Left ventricle myocardium inferior (tissue), 1 donor: ENCODE measurements at regions not wholly inside any gene's neighbourhood (a gene's known extent, or its start where the extent isn't known, plus 50 kb on each side); places are given as distances from the start of the nearest gene placed in this dataset.
"Not testable (repeated sequence)": the region's sequence is repeated elsewhere in the genome, so short reads cannot be mapped to it uniquely, and the experiment has no call there.

Experiments used
- DNase-seq: peaks from one replicate; pipeline ENCODE4 v3.0.0-alpha.2; 2020
- H3K27ac ChIP-seq: fragments of 200-600 bp; replicated peaks from 2 replicates; pipeline ENCODE4 v1.8.0; 2021
- H3K27me3 ChIP-seq: fragments of 200-600 bp; 2 replicates; pipeline ENCODE4 v1.8.0; 2021; ENCODE audit warnings: low read depth
- H3K36me3 ChIP-seq: fragments of 200-600 bp; 2 replicates; pipeline ENCODE4 v1.8.0; 2021
- H3K4me1 ChIP-seq: fragments of 200-600 bp; 2 replicates; pipeline ENCODE4 v1.8.0; 2021
- H3K4me3 ChIP-seq: fragments of 200-600 bp; 2 replicates; pipeline ENCODE4 v1.8.0; 2021; ENCODE audit warnings: mild to moderate bottlenecking, moderate library complexity
- H3K9me3 ChIP-seq: fragments of 200-600 bp; replicated peaks from 2 replicates; pipeline ENCODE4 v1.8.0; 2021
- intact Hi-C: fragments of 100-400 bp; cut with micrococcal nuclease; formaldehyde crosslinking; loops from one replicate; pipeline ENCODE4 v1.11.0; 2022
- TF ChIP-seq, protein P1 (sequence below): fragments of 200-600 bp; IDR thresholded peaks from 2 replicates; pipeline ENCODE4 v1.8.0; 2021; ENCODE audit warnings: antibody characterized with exemption, mild to moderate bottlenecking, borderline replicate concordance
- donor health status: DM: no; HTN: yes; CAD: no; lungs with severe emphysema.

DNA sequence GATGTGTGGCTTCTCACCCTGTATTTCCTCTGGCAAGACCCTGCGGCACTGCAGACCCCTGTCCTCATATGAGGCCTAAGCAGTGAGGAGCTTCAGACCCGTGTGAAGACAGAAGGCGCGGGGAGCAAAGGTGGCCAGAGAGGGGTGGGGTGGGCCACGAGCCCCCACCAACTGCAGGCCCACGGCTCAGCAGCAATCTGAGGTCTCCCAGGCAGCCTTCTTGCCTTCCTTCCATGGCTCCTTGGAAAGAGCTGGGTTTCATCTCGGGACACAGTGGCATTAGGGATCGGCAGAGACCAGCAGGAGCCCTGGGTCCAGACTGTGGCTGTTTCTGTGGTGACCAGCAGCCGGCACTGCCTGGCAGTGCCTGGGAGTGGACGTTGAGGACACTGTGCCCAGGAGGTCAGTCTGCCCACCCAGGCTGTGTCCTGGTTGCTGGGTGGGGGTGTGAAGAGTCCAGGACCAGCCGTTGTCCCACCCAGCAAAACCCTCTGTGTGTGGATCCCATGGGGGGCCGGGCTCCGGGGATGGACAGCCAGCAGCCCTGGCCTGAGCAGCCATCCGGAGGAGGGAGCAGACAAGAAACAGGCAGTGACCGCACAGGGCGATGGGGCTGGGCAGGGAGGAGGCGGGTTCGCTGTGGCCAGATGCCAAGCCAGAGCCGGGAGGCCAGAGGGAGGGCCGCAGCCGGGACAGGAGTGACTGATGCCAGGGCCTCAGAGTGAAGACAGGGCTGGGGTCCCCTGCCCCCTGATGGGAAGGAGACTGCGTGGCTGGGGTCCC, 73.8 kb downstream of the RRM2 start:
- Histone ChIP-seq H3K9me3 (peaks cover 14% of the 10 kb centered on the region), H3K36me3 (no peaks in the 10 kb centered on the region), H3K27me3 (no peaks in the 10 kb centered on the region), H3K27ac (no peak overlapping the region), H3K4me3 (no peak overlapping the region), H3K4me1 (no peaks in the 10 kb centered on the region)
- intact Hi-C loops: no loop called here
- no peak for DNase-seq
- TF ChIP-seq, protein P1, sequence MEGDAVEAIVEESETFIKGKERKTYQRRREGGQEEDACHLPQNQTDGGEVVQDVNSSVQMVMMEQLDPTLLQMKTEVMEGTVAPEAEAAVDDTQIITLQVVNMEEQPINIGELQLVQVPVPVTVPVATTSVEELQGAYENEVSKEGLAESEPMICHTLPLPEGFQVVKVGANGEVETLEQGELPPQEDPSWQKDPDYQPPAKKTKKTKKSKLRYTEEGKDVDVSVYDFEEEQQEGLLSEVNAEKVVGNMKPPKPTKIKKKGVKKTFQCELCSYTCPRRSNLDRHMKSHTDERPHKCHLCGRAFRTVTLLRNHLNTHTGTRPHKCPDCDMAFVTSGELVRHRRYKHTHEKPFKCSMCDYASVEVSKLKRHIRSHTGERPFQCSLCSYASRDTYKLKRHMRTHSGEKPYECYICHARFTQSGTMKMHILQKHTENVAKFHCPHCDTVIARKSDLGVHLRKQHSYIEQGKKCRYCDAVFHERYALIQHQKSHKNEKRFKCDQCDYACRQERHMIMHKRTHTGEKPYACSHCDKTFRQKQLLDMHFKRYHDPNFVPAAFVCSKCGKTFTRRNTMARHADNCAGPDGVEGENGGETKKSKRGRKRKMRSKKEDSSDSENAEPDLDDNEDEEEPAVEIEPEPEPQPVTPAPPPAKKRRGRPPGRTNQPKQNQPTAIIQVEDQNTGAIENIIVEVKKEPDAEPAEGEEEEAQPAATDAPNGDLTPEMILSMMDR: no peak

DNA sequence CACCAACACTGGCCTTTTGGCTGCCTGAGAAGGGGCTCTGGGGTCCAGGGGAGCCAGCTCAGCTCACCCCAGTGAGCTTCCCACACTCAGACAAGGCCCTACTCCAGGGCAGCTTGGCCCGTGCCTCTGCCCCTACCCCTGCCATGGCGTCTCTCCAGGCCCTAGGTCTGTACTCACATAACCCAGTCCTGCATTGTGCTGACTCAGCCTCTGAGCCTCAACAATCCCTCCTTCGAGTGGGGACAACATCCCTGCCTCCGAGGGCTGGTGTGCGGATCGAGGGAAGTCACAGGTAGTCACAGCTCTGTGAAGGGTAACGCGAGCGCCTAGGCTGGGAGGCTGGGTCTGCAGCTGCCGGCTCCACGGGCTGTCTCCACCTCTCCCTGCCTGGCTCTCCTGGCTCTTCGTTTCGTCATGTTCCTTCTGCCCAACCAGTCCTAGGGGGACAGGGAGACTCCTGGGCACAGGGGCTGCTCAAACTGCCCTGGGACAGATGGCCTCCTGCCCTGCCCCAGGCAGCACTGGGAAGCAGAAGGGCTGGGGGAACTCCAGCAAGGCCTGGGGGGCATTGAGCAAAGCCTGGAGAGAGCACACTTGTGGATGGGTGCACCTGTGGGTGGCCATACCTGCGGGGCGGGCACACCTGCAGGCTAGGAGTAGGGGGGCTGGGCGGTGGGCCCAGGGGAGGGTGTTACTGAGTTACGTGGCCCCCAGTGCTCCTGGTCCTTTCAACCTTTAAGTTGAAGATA, 74.6 kb downstream of the RRM2 start:
- no peak for DNase-seq
- no peak overlapping the region for H3K4me3 ChIP-seq
- no peaks in the 10 kb centered on the region for H3K27me3 ChIP-seq
- peaks cover 5% of the 10 kb centered on the region for H3K4me1 ChIP-seq
- no peaks in the 10 kb centered on the region for H3K36me3 ChIP-seq
- H3K27ac ChIP-seq: no peak overlapping the region
- intact Hi-C loops: no loop called here
- peaks cover 14% of the 10 kb centered on the region for H3K9me3 ChIP-seq
- TF ChIP-seq, protein P1: no peak

DNA sequence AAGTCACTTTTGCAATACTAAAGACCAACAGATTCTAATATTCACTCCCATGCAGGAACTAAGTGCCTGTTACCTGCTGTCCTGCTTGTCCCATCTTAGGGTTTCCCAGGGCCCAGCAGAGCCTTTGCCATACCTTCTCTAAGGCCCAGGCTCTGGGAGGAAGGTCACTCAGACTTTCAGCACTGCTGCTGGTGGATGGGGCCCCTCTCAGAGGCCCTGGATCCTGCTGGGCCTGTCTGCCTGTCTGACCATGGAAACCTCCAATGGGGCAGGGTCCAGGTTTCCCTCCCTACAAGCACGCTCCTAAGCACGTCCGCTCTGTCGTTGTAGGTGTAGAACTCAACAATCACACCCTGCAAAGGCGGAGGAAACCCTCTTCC, 75.1 kb downstream of the RRM2 start:
- Histone ChIP-seq H3K36me3 (no peaks in the 10 kb centered on the region), H3K27me3 (no peaks in the 10 kb centered on the region), H3K4me1 (peaks cover 10% of the 10 kb centered on the region), H3K4me3 (no peak overlapping the region), H3K27ac (no peak overlapping the region), H3K9me3 (peaks cover 14% of the 10 kb centered on the region)
- DNase-seq: no peak
- intact Hi-C loops: no loop called here
- TF ChIP-seq, protein P1: no peak

DNA sequence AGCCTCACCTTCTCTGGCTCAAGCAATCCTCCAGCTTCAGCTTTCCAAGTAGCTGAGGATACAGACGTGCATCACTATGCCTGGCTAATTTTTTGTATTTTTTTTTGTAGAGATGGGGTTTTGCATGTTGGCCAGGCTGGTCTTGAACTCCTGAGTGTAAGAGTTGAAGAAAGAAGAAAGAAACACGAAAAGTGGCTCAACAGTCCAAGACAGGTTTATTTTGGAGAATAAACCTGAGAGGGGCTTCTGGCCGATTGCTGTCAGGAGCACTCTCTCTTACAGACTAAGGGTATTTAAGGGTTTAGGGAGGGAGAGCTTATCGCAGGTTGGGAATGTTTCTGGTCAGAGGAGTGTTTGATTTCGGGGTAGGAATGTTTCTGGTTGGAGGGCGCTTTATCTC, 75.9 kb downstream of the RRM2 start:
- H3K27me3 ChIP-seq, intact Hi-C loops, H3K36me3 ChIP-seq, DNase-seq, H3K4me3 ChIP-seq, H3K27ac ChIP-seq: not testable (repeated sequence)
- peaks cover 14% of the 10 kb centered on the region for H3K9me3 ChIP-seq
- H3K4me1 ChIP-seq: peaks cover 12% of the 10 kb centered on the region

DNA sequence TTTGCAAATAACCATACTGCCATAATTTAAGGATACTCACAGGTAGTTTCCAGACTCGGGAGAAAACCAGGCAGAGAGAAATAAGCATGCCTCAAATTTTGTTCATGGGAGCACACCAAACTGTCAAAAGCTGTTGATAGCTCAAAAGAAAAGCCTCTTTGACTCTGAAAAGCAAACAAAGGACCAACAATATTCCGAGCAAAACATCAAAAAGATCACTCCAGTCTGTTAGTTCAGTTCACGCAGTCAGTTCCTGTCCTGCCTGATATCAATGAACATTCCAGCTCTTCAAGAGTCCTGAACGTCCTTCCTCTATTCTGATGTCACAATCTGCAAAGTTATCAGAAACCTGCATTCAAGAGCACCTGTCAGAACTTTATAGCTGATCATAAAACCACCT, 78.7 kb downstream of the RRM2 start:
- no peak overlapping the region for H3K27ac ChIP-seq
- intact Hi-C loops: no loop called here
- H3K9me3 ChIP-seq: peaks cover 14% of the 10 kb centered on the region
- no peaks in the 10 kb centered on the region for H3K27me3 ChIP-seq
- DNase-seq: no peak
- no peak overlapping the region for H3K4me3 ChIP-seq
- H3K4me1 ChIP-seq: peaks cover 12% of the 10 kb centered on the region
- TF ChIP-seq, protein P1: no peak
- no peaks in the 10 kb centered on the region for H3K36me3 ChIP-seq

DNA sequence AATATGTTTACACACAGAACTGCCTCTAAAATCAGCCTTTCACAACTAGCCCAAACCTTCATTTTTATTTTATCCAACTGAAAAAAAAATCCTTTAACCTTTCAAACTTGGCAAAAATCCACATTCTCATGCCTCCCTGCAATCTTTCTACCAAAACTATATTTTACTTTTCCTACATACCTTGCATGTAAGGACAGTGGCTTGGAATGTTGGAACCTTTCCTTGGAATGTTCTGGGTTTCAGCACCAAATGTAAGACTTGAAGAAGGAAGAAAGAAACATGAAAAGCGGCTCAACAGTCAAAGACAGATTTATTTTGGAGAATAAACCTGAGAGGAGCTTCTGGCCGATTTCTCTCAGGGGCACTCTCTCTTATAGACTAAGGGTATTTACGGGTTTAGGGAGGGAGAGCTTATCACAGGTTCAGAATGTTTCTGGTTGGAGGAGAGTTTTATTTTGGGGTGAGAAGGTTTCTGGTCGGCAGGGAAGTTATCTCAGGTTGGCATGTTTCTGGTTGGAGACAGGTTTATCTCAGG, 79.7 kb downstream of the RRM2 start:
- no peak for DNase-seq
- Histone ChIP-seq H3K36me3 (no peaks in the 10 kb centered on the region), H3K27ac (no peak overlapping the region), H3K4me3 (no peak overlapping the region), H3K4me1 (peaks cover 12% of the 10 kb centered on the region), H3K9me3 (peaks cover 14% of the 10 kb centered on the region), H3K27me3 (no peaks in the 10 kb centered on the region)
- intact Hi-C loops: no loop called here
- TF ChIP-seq, protein P1: no peak
